ENCODE measurements at regions not wholly inside any gene's neighbourhood (a gene's known extent, or its start where the extent isn't known, plus 50 kb on each side); places are given as distances from the start of the nearest gene placed in this dataset.
A peak's percentile ranks its signal among the peaks of the same experiment; 100 is the strongest.

- TF ChIP-seq CTCF (IDR thresholded peaks at IDR 0.05) = no peak
- ATAC-seq (no peak), DNase-seq (no peak)
- H3K27me3 ChIP-seq (ENCODE audit: control insufficient read depth, insufficient read depth, low read length) = no peaks in the 10 kb centered on the region
- H3K27ac ChIP-seq (ENCODE audit: low read length) = no peak overlapping the region
- no peak overlapping the region for H3K27ac Mint-ChIP-seq
- peaks cover 11% of the 10 kb centered on the region for H3K9me3 ChIP-seq (ENCODE audit: control insufficient read depth, insufficient read depth, low read length)
- no peak overlapping the region for H3K4me3 Mint-ChIP-seq
- H3K36me3 Mint-ChIP-seq = peaks cover 13% of the 10 kb centered on the region
- peaks cover 3 to 6% of the 10 kb centered on the region in 2 donors for H3K9me3 Mint-ChIP-seq
- peaks cover 18 to 32% of the 10 kb centered on the region in 2 donors for H3K4me1 Mint-ChIP-seq
- no peaks in the 10 kb centered on the region for H3K27me3 Mint-ChIP-seq (ENCODE audit: low read depth in 2 of 2)
- H3K4me1 ChIP-seq (ENCODE audit: control insufficient read depth, insufficient read depth, low read length) = no peaks in the 10 kb centered on the region
- 100% methylated on average over 2 of the region's 2 CpGs for WGBS (ENCODE audit: insufficient coverage)
- intact Hi-C loops (cut with micrococcal nuclease) = no loop called here
- H3K4me3 ChIP-seq (ENCODE audit: low read length) = no peak overlapping the region
- H3K36me3 ChIP-seq (ENCODE audit: control insufficient read depth, insufficient read depth, low read length) = no peaks in the 10 kb centered on the region
These were observed 88.0 kb downstream of the XCL2 start for GRCh38 chr1:168455764-168456163.

GRCh38 chr1:168454211-168454815, 89.5 kb downstream of the XCL2 start:
- ATAC-seq = no peak

GRCh38 chr1:168453056-168453455, 90.7 kb downstream of the XCL2 start:
- H3K4me3 Mint-ChIP-seq = no peak overlapping the region
- peaks cover 18 to 27% of the 10 kb centered on the region in 2 donors for H3K4me1 Mint-ChIP-seq
- H3K27ac Mint-ChIP-seq = no peak overlapping the region

More at GRCh38 chr1:168454211-168454815, 89.5 kb downstream of the XCL2 start:
- no peak for DNase-seq
- WGBS (ENCODE audit: insufficient coverage) = 100% methylated on average over 1 of the region's 1 CpG
- no peak for TF ChIP-seq CTCF (IDR thresholded peaks at IDR 0.05)
- Histone ChIP-seq H3K4me3 (ENCODE audit: low read length) (no peak overlapping the region), H3K9me3 (ENCODE audit: control insufficient read depth, insufficient read depth, low read length) (peaks cover 11% of the 10 kb centered on the region), H3K36me3 (ENCODE audit: control insufficient read depth, insufficient read depth, low read length) (no peaks in the 10 kb centered on the region), H3K27ac (ENCODE audit: low read length) (no peak overlapping the region), H3K4me1 (ENCODE audit: control insufficient read depth, insufficient read depth, low read length) (no peaks in the 10 kb centered on the region), H3K27me3 (ENCODE audit: control insufficient read depth, insufficient read depth, low read length) (no peaks in the 10 kb centered on the region)
- H3K4me1 Mint-ChIP-seq = peaks cover 18 to 27% of the 10 kb centered on the region in 2 donors
- peaks cover 3 to 4% of the 10 kb centered on the region in 2 donors for H3K9me3 Mint-ChIP-seq
- no peaks in the 10 kb centered on the region for H3K27me3 Mint-ChIP-seq (ENCODE audit: low read depth in 2 of 2)
- peaks cover 9% of the 10 kb centered on the region for H3K36me3 Mint-ChIP-seq
- H3K4me3 Mint-ChIP-seq = no peak overlapping the region
- intact Hi-C loops (cut with micrococcal nuclease) = no loop called here
- peak overlapping the region in 1 of 2 donors; percentile 32 for H3K27ac Mint-ChIP-seq

More at GRCh38 chr1:168453056-168453455, 90.7 kb downstream of the XCL2 start:
- DNase-seq (no peak), ATAC-seq (no peak)
- intact Hi-C loops (cut with micrococcal nuclease) = no loop called here
- 97% methylated on average over 4 of the region's 4 CpGs for WGBS (ENCODE audit: insufficient coverage)
- Histone ChIP-seq H3K27ac (ENCODE audit: low read length) (no peak overlapping the region), H3K4me1 (ENCODE audit: control insufficient read depth, insufficient read depth, low read length) (no peaks in the 10 kb centered on the region), H3K27me3 (ENCODE audit: control insufficient read depth, insufficient read depth, low read length) (no peaks in the 10 kb centered on the region), H3K9me3 (ENCODE audit: control insufficient read depth, insufficient read depth, low read length) (peaks cover 11% of the 10 kb centered on the region), H3K4me3 (ENCODE audit: low read length) (no peak overlapping the region), H3K36me3 (ENCODE audit: control insufficient read depth, insufficient read depth, low read length) (no peaks in the 10 kb centered on the region)
- TF ChIP-seq CTCF (IDR thresholded peaks at IDR 0.05) = no peak
- Mint-ChIP-seq H3K9me3 (peaks cover 3 to 4% of the 10 kb centered on the region in 2 donors), H3K36me3 (peaks cover 9% of the 10 kb centered on the region), H3K27me3 (ENCODE audit: low read depth in 2 of 2) (no peaks in the 10 kb centered on the region)

Data from natural killer cell (primary cell).